CD4-positive, alpha-beta T cell (primary cell): ENCODE measurements at regions not wholly inside any gene's neighbourhood (a gene's known extent, or its start where the extent isn't known, plus 50 kb on each side); places are given as distances from the start of the nearest gene placed in this dataset.

ENCODE experiments used
- ATAC-seq: fragments of 200-7000 bp; cut with Tn5 transposase; one replicate; pipeline ENCODE4 v1.10.0; 2022; ENCODE audit warnings: mild to moderate bottlenecking; ENCODE audit not compliant: poor library complexity
- CTCF ChIA-PET: fragments of 350-600 bp; sonication (Branson Sonifier 250); formaldehyde crosslinking; loops from one replicate; lab custom pipeline; 2021; ENCODE audit warnings: antibody characterized with exemption, inconsistent platforms; lab: Charles Lee
- POLR2A ChIA-PET: fragments of 350-600 bp; sonication (Branson Sonifier 250); formaldehyde crosslinking; loops from one replicate; lab custom pipeline; 2021; ENCODE audit warnings: antibody characterized with exemption, inconsistent platforms; lab: Charles Lee
- DNase-seq, 14 experiments: peaks; one replicate each; pipeline ENCODE4 v3.0.0-alpha.2; 2013 to 2020; ENCODE audit warnings: mixed read lengths in 2 of 14
- H3K27ac ChIP-seq, 2 donors: one replicate each; pipeline versions ENCODE4 v1.5.1 to v1.7.0; 2013; ENCODE audit warnings: low read length in 2 of 2, low read depth in 1 of 2, mild to moderate bottlenecking in 1 of 2
- H3K27me3 ChIP-seq, 2 experiments: 1 replicate in 1 of 2; 2 replicates in 1 of 2; pipeline versions ENCODE4 v1.6.1 to v1.7.0; 2013; ENCODE audit warnings: low read length in 2 of 2, control low read depth in 1 of 2, mild to moderate bottlenecking in 1 of 2, moderate library complexity in 1 of 2; ENCODE audit not compliant: insufficient read depth in 2 of 2, control insufficient read depth in 1 of 2
- H3K36me3 ChIP-seq: one replicate; pipeline ENCODE4 v1.6.1; 2013; ENCODE audit warnings: low read length, control low read depth; ENCODE audit not compliant: insufficient read depth
- H3K4me1 ChIP-seq: one replicate; pipeline ENCODE4 v1.6.1; 2013; ENCODE audit warnings: low read length, control low read depth; ENCODE audit not compliant: insufficient read depth
- H3K4me3 ChIP-seq: one replicate; pipeline ENCODE4 v1.5.1; 2013; ENCODE audit warnings: mild to moderate bottlenecking, low read length, moderate library complexity
- H3K9me3 ChIP-seq, 2 experiments: 1 replicate in 1 of 2; 2 replicates in 1 of 2; pipeline versions ENCODE4 v1.6.1 to v1.7.0; 2013; ENCODE audit warnings: low read length in 2 of 2, mild to moderate bottlenecking in 2 of 2, control low read depth in 1 of 2, moderate library complexity in 1 of 2; ENCODE audit not compliant: control insufficient read depth in 1 of 2, insufficient read depth in 1 of 2
- H3K27ac Mint-ChIP-seq: one replicate; pipeline ENCODE4 v1.8.0; 2020; ENCODE audit warnings: mixed read lengths
- H3K27me3 Mint-ChIP-seq: one replicate; pipeline ENCODE4 v1.8.0; 2021; ENCODE audit warnings: mixed read lengths
- H3K36me3 Mint-ChIP-seq: one replicate; pipeline ENCODE4 v1.8.0; 2021; ENCODE audit warnings: low read depth, mixed read lengths
- H3K4me1 Mint-ChIP-seq: one replicate; pipeline ENCODE4 v1.8.0; 2021; ENCODE audit warnings: low read depth, mixed read lengths
- H3K4me3 Mint-ChIP-seq: one replicate; pipeline ENCODE4 v1.8.0; 2020; ENCODE audit warnings: mild to moderate bottlenecking, mixed read lengths
- H3K9me3 Mint-ChIP-seq: one replicate; pipeline ENCODE4 v1.8.0; 2020; ENCODE audit warnings: mixed read lengths
- CTCF ChIP-seq: fragments of 200-600 bp; IDR thresholded peaks from one replicate; pipeline ENCODE4 v1.8.0; 2022; ENCODE audit warnings: antibody characterized with exemption, mild to moderate bottlenecking
- intact Hi-C, 2 experiments: fragments of 100-400 bp; cut with DNase I in 1 of 2; cut with micrococcal nuclease in 1 of 2; formaldehyde crosslinking; loops; one replicate each; pipeline versions ENCODE4 v1.15.1 to v1.9.0; 2023 to 2025; cut with DNase I, micrococcal nuclease

- H3K4me3 ChIP-seq: no peak overlapping the region
- Mint-ChIP-seq H3K4me1 (no peaks in the 10 kb centered on the region), H3K4me3 (no peak overlapping the region), H3K27me3 (peaks cover 38% of the 10 kb centered on the region), H3K9me3 (no peaks in the 10 kb centered on the region), H3K27ac (no peak overlapping the region), H3K36me3 (no peaks in the 10 kb centered on the region)
- CTCF ChIA-PET: no interaction called here
- POLR2A ChIA-PET: no interaction called here
- no peaks in the 10 kb centered on the region for H3K36me3 ChIP-seq
- H3K4me1 ChIP-seq: no peaks in the 10 kb centered on the region
- no peaks in the 10 kb centered on the region for H3K27me3 ChIP-seq
- ATAC-seq: no peak
- no peak for DNase-seq
- no peaks in the 10 kb centered on the region for H3K9me3 ChIP-seq
- no peak overlapping the region for H3K27ac ChIP-seq
- intact Hi-C loops: no loop called here
- no peak for TF ChIP-seq CTCF
Observed at GRCh38 chr16:75841517-75841916, 115.2 kb upstream of the CPHXL start.

- ChIA-PET POLR2A (no interaction called here), CTCF (no interaction called here)
- Histone ChIP-seq H3K36me3 (no peaks in the 10 kb centered on the region), H3K4me1 (no peaks in the 10 kb centered on the region), H3K27ac (no peak overlapping the region), H3K4me3 (no peak overlapping the region), H3K9me3 (no peaks in the 10 kb centered on the region), H3K27me3 (no peaks in the 10 kb centered on the region)
- H3K27ac Mint-ChIP-seq: no peak overlapping the region
- DNase-seq: no peak
- no peaks in the 10 kb centered on the region for H3K36me3 Mint-ChIP-seq
- no peaks in the 10 kb centered on the region for H3K9me3 Mint-ChIP-seq
- peaks cover 22% of the 10 kb centered on the region for H3K27me3 Mint-ChIP-seq
- H3K4me1 Mint-ChIP-seq: no peaks in the 10 kb centered on the region
- intact Hi-C loops: no loop called here
- TF ChIP-seq CTCF: no peak
- H3K4me3 Mint-ChIP-seq: no peak overlapping the region
- ATAC-seq: no peak
Observed at GRCh38 chr16:75847172-75847571, 120.9 kb upstream of the CPHXL start.

- ATAC-seq (no peak), DNase-seq (no peak)
- intact Hi-C loops: no loop called here
- peaks cover 27% of the 10 kb centered on the region for H3K27me3 Mint-ChIP-seq
- Histone ChIP-seq H3K4me1 (no peaks in the 10 kb centered on the region), H3K27ac (no peak overlapping the region), H3K36me3 (no peaks in the 10 kb centered on the region), H3K9me3 (peaks cover 0 to 7% of the 10 kb centered on the region in 2 experiments), H3K4me3 (no peak overlapping the region), H3K27me3 (peaks cover 3 to 7% of the 10 kb centered on the region in 2 experiments)
- no peak for TF ChIP-seq CTCF
- no peaks in the 10 kb centered on the region for H3K36me3 Mint-ChIP-seq
- ChIA-PET CTCF (no interaction called here), POLR2A (no interaction called here)
- H3K27ac Mint-ChIP-seq: no peak overlapping the region
- no peaks in the 10 kb centered on the region for H3K4me1 Mint-ChIP-seq
- no peaks in the 10 kb centered on the region for H3K9me3 Mint-ChIP-seq
- H3K4me3 Mint-ChIP-seq: no peak overlapping the region
Observed at GRCh38 chr16:75854152-75854551, 127.9 kb upstream of the CPHXL start.
